Natural killer cell (primary cell): ENCODE measurements at regions not wholly inside any gene's neighbourhood (a gene's known extent, or its start where the extent isn't known, plus 50 kb on each side); places are given as distances from the start of the nearest gene placed in this dataset.

Experiments used
- ATAC-seq, 3 donors: fragments of 150-1000 bp in 2 of 3; fragments of 200-7000 bp in 1 of 3; cut with Tn5 transposase; 1 replicate in 1 of 3; 2 replicates in 2 of 3; pipeline ENCODE4 v1.10.0; 2021; ENCODE audit warnings: mild to moderate bottlenecking in 2 of 3, moderate library complexity in 2 of 3
- DNase-seq, 2 donors: peaks; one replicate each; pipeline versions ENCODE4 v3.0.0 to v3.0.0-alpha.2; 2013 to 2021; ENCODE audit warnings: mixed read lengths in 1 of 2
- H3K27ac ChIP-seq: one replicate; pipeline ENCODE4 v1.5.1; 2013; ENCODE audit warnings: mild to moderate bottlenecking, low read length
- H3K27me3 ChIP-seq: one replicate; pipeline ENCODE4 v1.6.1; 2013; ENCODE audit warnings: low read length; ENCODE audit not compliant: control insufficient read depth, insufficient read depth
- H3K36me3 ChIP-seq: one replicate; pipeline ENCODE4 v1.6.1; 2013; ENCODE audit warnings: low read length; ENCODE audit not compliant: control insufficient read depth, insufficient read depth
- H3K4me1 ChIP-seq: one replicate; pipeline ENCODE4 v1.6.1; 2013; ENCODE audit warnings: low read length; ENCODE audit not compliant: control insufficient read depth, insufficient read depth
- H3K4me3 ChIP-seq: one replicate; pipeline ENCODE4 v1.5.1; 2013; ENCODE audit warnings: low read length
- H3K9me3 ChIP-seq: one replicate; pipeline ENCODE4 v1.6.1; 2013; ENCODE audit warnings: low read length; ENCODE audit not compliant: control insufficient read depth, insufficient read depth
- H3K27ac Mint-ChIP-seq, 2 donors: one replicate each; pipeline ENCODE4 v1.8.0; 2022; ENCODE audit warnings: mild to moderate bottlenecking in 2 of 2, mixed read lengths in 2 of 2, moderate library complexity in 1 of 2
- H3K27me3 Mint-ChIP-seq, 2 donors: one replicate each; pipeline ENCODE4 v1.8.0; 2022; ENCODE audit warnings: low read depth in 2 of 2, mixed read lengths in 2 of 2
- H3K36me3 Mint-ChIP-seq: one replicate; pipeline ENCODE4 v1.8.0; 2022; ENCODE audit warnings: mixed read lengths
- H3K4me1 Mint-ChIP-seq, 2 donors: one replicate each; pipeline ENCODE4 v1.8.0; 2022; ENCODE audit warnings: mixed read lengths in 2 of 2
- H3K4me3 Mint-ChIP-seq: one replicate; pipeline ENCODE4 v1.8.0; 2022; ENCODE audit warnings: mild to moderate bottlenecking, moderate library complexity, mixed read lengths
- H3K9me3 Mint-ChIP-seq, 2 donors: one replicate each; pipeline ENCODE4 v1.8.0; 2022; ENCODE audit warnings: mixed read lengths in 2 of 2
- CTCF ChIP-seq: fragments of 200-600 bp; IDR thresholded peaks from one replicate; pipeline ENCODE4 v1.8.0; 2022; ENCODE audit warnings: antibody characterized with exemption
- WGBS: methylation state at CpG from one replicate; pipeline ENCODE4 v1.1.7; 2013; ENCODE audit warnings: missing lambda C conversion rate; ENCODE audit not compliant: insufficient coverage; 5-methylcytosine and 5-hydroxymethylcytosine counted together
- intact Hi-C: fragments of 100-400 bp; cut with micrococcal nuclease; formaldehyde crosslinking; loops from one replicate; pipeline ENCODE4 v1.14.2; 2022

- no peaks in the 10 kb centered on the region for H3K4me1 ChIP-seq
- peaks cover 4% of the 10 kb centered on the region for H3K9me3 ChIP-seq
- H3K4me3 Mint-ChIP-seq = no peak overlapping the region
- intact Hi-C loops = no loop called here
- no peak overlapping the region for H3K27ac Mint-ChIP-seq
- TF ChIP-seq CTCF = no peak
- no peaks in the 10 kb centered on the region for H3K36me3 Mint-ChIP-seq
- ATAC-seq = no peak
- no peaks in the 10 kb centered on the region for H3K36me3 ChIP-seq
- peaks cover 36 to 38% of the 10 kb centered on the region in 2 donors for H3K9me3 Mint-ChIP-seq
- no peaks in the 10 kb centered on the region for H3K27me3 ChIP-seq
- 77% methylated on average over 5 of the region's 5 CpGs for WGBS
- H3K27me3 Mint-ChIP-seq = no peaks in the 10 kb centered on the region
- DNase-seq = no peak
- H3K4me3 ChIP-seq = no peak overlapping the region
- H3K27ac ChIP-seq = no peak overlapping the region
- no peaks in the 10 kb centered on the region for H3K4me1 Mint-ChIP-seq
These were observed 131.4 kb upstream of the ADGRL3 start for GRCh38 chr4:61068745-61069144.

GRCh38 chr4:61070269-61070668 lies 129.9 kb upstream of the ADGRL3 start:
- no peak overlapping the region for H3K4me3 ChIP-seq
- no peak for TF ChIP-seq CTCF
- intact Hi-C loops = no loop called here
- peaks cover 4% of the 10 kb centered on the region for H3K9me3 ChIP-seq
- DNase-seq (no peak), ATAC-seq (no peak)
- no peak overlapping the region for H3K27ac ChIP-seq
- 72% methylated on average over 3 of the region's 3 CpGs for WGBS
- H3K4me3 Mint-ChIP-seq = no peak overlapping the region
- H3K27me3 ChIP-seq = no peaks in the 10 kb centered on the region
- no peaks in the 10 kb centered on the region for H3K27me3 Mint-ChIP-seq
- no peak overlapping the region for H3K27ac Mint-ChIP-seq
- H3K36me3 ChIP-seq = no peaks in the 10 kb centered on the region
- H3K36me3 Mint-ChIP-seq = no peaks in the 10 kb centered on the region
- peaks cover 33 to 40% of the 10 kb centered on the region in 2 donors for H3K9me3 Mint-ChIP-seq
- no peaks in the 10 kb centered on the region for H3K4me1 Mint-ChIP-seq
- no peaks in the 10 kb centered on the region for H3K4me1 ChIP-seq

- H3K4me1 Mint-ChIP-seq = no peaks in the 10 kb centered on the region
These were observed 120.7 kb upstream of the ADGRL3 start for GRCh38 chr4:61079427-61079826.

More at GRCh38 chr4:61079427-61079826, 120.7 kb upstream of the ADGRL3 start:
- no peaks in the 10 kb centered on the region for H3K27me3 ChIP-seq
- H3K9me3 ChIP-seq = no peaks in the 10 kb centered on the region
- intact Hi-C loops = no loop called here
- Mint-ChIP-seq H3K27ac (no peak overlapping the region), H3K27me3 (no peaks in the 10 kb centered on the region), H3K4me3 (no peak overlapping the region), H3K9me3 (peaks cover 17 to 23% of the 10 kb centered on the region in 2 donors), H3K36me3 (no peaks in the 10 kb centered on the region)
- DNase-seq (no peak), ATAC-seq (no peak)
- TF ChIP-seq CTCF = no peak
- H3K36me3 ChIP-seq = no peaks in the 10 kb centered on the region
- H3K4me1 ChIP-seq = no peaks in the 10 kb centered on the region
- no peak overlapping the region for H3K27ac ChIP-seq
- H3K4me3 ChIP-seq = no peak overlapping the region
